Kidney (tissue), 13 donors: ENCODE measurements at regions not wholly inside any gene's neighbourhood (a gene's known extent, or its start where the extent isn't known, plus 50 kb on each side); places are given as distances from the start of the nearest gene placed in this dataset.

Experiments
- DNase-seq, 5 donors: peaks; one replicate each; pipeline ENCODE4 v3.0.0-alpha.2; 2013 to 2020
- FAIRE-seq: peaks from 2 replicates; lab custom pipeline; 2012; peaks lifted over from hg19 to GRCh38; lab: Jason Lieb, UNC
- H3K27ac ChIP-seq, 2 donors: one replicate each; pipeline ENCODE4 v1.7.0; 2013; ENCODE audit warnings: low read depth in 2 of 2, low read length in 2 of 2, inconsistent platforms in 1 of 2
- H3K27me3 ChIP-seq: one replicate; pipeline ENCODE4 v1.7.1; 2013; ENCODE audit warnings: low read length, inconsistent platforms; ENCODE audit not compliant: control insufficient read depth, insufficient read depth
- H3K36me3 ChIP-seq, 3 donors: one replicate each; pipeline versions ENCODE4 v1.7.0 to v1.7.1; 2013; ENCODE audit warnings: low read length in 3 of 3, control low read depth in 1 of 3, inconsistent platforms in 1 of 3; ENCODE audit not compliant: insufficient read depth in 3 of 3, control insufficient read depth in 2 of 3
- H3K4me1 ChIP-seq, 3 donors: one replicate each; pipeline versions ENCODE4 v1.7.0 to v1.7.1; 2013; ENCODE audit warnings: low read length in 3 of 3, inconsistent platforms in 1 of 3, low read depth in 1 of 3; ENCODE audit not compliant: control insufficient read depth in 2 of 3, insufficient read depth in 2 of 3
- H3K4me3 ChIP-seq, 3 donors: one replicate each; pipeline versions ENCODE4 v1.7.0 to v1.8.1; 2013; ENCODE audit warnings: low read length in 3 of 3, control low read depth in 1 of 3, inconsistent platforms in 1 of 3
- H3K9ac ChIP-seq, 3 donors: one replicate each; pipeline versions ENCODE4 v1.7.0 to v1.7.1; 2013; ENCODE audit warnings: low read length in 3 of 3, control low read depth in 1 of 3, inconsistent platforms in 1 of 3
- H3K9me3 ChIP-seq, 3 donors: one replicate each; pipeline versions ENCODE4 v1.7.0 to v1.7.1; 2013; ENCODE audit warnings: low read length in 3 of 3, control low read depth in 1 of 3, inconsistent platforms in 1 of 3; ENCODE audit not compliant: control insufficient read depth in 2 of 3, insufficient read depth in 1 of 3
- intact Hi-C: fragments of 100-400 bp; cut with DNase I; formaldehyde crosslinking; loops from one replicate; pipeline ENCODE4 v1.11.1; 2022
- TF ChIP-seq, protein P1 (sequence below): IDR thresholded peaks from 3 replicates; pipeline ENCODE4 v1.5.1; 2012; ENCODE audit warnings: mild to moderate bottlenecking, moderate library complexity, borderline replicate concordance; ENCODE audit not compliant: insufficient read depth; ENCODE audit errors: extremely low read depth
- donor health status: control.
- donor health status: control.
- donor health status: control.
- donor health status: control.
- donor health status: control.
- donor health status: DM: yes; HTN: yes; CAD: no.
- donor health status: Normal renal cell carcinoma (clear cell type).

DNA sequence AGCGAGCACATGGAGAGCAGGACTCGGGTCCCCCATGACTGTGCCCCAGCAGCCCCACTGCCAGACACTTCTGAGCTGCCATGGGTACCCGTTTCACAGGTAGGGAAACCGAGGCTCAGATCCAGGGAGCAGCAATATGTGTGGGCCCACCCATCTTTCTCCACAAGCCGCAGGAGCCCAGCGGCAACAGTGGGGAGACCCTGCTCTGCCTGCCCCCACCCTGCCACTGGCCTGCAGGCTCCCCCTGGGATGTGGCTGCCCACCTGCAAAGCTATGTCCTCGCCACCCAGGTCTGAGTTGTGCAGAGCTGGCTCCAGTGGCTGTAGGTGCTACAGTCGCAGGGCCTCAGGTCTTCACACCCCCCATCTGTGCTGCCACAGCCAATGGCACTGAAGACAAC lies 50.6 kb upstream of the C1QTNF9B start:
- Histone ChIP-seq H3K4me3 (no peak overlapping the region), H3K27ac (no peak overlapping the region), H3K27me3 (no peaks in the 10 kb centered on the region), H3K9ac (no peak overlapping the region), H3K36me3 (no peaks in the 10 kb centered on the region), H3K4me1 (no peaks in the 10 kb centered on the region), H3K9me3 (no peaks in the 10 kb centered on the region)
- DNase-seq: no peak
- FAIRE-seq: no peak
- TF ChIP-seq, protein P1, sequence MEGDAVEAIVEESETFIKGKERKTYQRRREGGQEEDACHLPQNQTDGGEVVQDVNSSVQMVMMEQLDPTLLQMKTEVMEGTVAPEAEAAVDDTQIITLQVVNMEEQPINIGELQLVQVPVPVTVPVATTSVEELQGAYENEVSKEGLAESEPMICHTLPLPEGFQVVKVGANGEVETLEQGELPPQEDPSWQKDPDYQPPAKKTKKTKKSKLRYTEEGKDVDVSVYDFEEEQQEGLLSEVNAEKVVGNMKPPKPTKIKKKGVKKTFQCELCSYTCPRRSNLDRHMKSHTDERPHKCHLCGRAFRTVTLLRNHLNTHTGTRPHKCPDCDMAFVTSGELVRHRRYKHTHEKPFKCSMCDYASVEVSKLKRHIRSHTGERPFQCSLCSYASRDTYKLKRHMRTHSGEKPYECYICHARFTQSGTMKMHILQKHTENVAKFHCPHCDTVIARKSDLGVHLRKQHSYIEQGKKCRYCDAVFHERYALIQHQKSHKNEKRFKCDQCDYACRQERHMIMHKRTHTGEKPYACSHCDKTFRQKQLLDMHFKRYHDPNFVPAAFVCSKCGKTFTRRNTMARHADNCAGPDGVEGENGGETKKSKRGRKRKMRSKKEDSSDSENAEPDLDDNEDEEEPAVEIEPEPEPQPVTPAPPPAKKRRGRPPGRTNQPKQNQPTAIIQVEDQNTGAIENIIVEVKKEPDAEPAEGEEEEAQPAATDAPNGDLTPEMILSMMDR: no peak
- intact Hi-C loops: no loop called here

DNA sequence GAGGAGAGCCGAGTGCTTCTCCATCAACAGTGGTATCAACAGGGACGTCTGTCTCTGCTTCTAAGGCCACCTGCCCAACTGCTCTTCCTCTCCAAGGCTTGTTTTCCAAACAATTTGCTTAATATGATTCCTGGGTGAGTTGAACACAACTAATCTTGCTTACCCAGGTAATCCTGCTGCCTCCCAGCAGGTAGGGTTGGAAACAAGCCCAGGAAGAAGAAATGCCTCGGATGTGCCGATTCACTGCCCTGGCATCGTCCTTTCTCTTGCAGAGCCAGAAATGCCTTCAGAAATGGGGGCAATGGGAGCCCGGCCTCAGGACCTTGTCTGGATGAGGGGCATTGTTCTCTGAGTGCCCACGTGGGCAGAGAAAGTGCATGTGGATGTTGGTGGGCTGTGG lies 51.9 kb upstream of the C1QTNF9B start:
- DNase-seq (no peak), FAIRE-seq (no peak)
- intact Hi-C loops: no loop called here
- H3K27me3 ChIP-seq: no peaks in the 10 kb centered on the region
- no peaks in the 10 kb centered on the region for H3K4me1 ChIP-seq
- no peak overlapping the region for H3K4me3 ChIP-seq
- no peaks in the 10 kb centered on the region for H3K9me3 ChIP-seq
- TF ChIP-seq, protein P1: no peak
- H3K27ac ChIP-seq: no peak overlapping the region
- H3K9ac ChIP-seq: no peak overlapping the region
- H3K36me3 ChIP-seq: no peaks in the 10 kb centered on the region

DNA sequence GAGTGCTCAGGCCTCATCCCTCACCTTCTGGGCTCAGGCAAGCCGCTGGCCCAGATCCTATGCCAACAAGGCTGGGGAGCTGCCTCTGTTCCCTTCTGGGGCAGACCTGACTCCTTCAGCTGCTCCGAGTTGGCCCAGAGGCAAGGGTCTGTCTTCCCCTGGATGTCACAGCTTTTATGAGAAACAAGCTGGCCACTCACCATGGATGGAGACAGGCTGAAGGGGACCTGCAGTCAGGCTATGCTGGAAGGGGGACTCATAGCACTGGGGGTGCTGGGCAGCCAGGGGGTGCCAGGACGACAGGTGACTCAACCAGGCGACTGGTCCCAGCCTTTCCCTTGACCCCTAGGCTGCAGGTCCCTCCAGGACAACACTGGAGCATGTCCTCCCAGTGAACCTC lies 52.4 kb upstream of the C1QTNF9B start:
- FAIRE-seq (no peak), DNase-seq (no peak)
- intact Hi-C loops: no loop called here
- H3K27me3 ChIP-seq: no peaks in the 10 kb centered on the region
- H3K9ac ChIP-seq: no peak overlapping the region
- no peaks in the 10 kb centered on the region for H3K36me3 ChIP-seq
- H3K4me1 ChIP-seq: no peaks in the 10 kb centered on the region
- H3K9me3 ChIP-seq: no peaks in the 10 kb centered on the region
- H3K4me3 ChIP-seq: no peak overlapping the region
- H3K27ac ChIP-seq: no peak overlapping the region
- TF ChIP-seq, protein P1: no peak
